ENCODE measurements at regions not wholly inside any gene's neighbourhood (a gene's known extent, or its start where the extent isn't known, plus 50 kb on each side); places are given as distances from the start of the nearest gene placed in this dataset.

DNA sequence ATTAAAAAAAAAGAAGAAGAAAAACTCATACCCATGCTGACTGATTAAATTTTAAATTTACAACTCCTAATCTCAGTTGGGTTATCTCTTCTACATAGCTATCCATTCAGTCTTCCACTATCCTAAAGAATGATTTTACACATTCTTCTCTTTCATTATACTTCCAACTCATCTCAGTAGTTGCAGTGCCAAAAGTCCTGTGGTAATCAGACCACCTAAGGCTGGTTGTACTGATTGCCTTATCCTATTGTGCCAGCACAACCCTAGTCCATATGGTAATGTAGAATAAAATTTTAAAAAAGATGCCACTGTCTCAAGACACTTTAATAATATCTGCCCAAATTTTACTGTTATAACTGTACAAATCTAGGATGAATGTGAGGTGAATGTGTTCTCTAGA lies 448.0 kb downstream of the LRRIQ3 start:
- TF ChIP-seq, protein P1, sequence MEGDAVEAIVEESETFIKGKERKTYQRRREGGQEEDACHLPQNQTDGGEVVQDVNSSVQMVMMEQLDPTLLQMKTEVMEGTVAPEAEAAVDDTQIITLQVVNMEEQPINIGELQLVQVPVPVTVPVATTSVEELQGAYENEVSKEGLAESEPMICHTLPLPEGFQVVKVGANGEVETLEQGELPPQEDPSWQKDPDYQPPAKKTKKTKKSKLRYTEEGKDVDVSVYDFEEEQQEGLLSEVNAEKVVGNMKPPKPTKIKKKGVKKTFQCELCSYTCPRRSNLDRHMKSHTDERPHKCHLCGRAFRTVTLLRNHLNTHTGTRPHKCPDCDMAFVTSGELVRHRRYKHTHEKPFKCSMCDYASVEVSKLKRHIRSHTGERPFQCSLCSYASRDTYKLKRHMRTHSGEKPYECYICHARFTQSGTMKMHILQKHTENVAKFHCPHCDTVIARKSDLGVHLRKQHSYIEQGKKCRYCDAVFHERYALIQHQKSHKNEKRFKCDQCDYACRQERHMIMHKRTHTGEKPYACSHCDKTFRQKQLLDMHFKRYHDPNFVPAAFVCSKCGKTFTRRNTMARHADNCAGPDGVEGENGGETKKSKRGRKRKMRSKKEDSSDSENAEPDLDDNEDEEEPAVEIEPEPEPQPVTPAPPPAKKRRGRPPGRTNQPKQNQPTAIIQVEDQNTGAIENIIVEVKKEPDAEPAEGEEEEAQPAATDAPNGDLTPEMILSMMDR (IDR thresholded peaks at IDR 0.05; ENCODE audit: low read length) = no peak
- TF ChIP-seq EZH2 (IDR thresholded peaks at IDR 0.05; ENCODE audit: borderline replicate concordance, low read length) = no peak

Measured in OCI-LY1 (cell line).